ENCODE measurements at regions not wholly inside any gene's neighbourhood (a gene's known extent, or its start where the extent isn't known, plus 50 kb on each side); places are given as distances from the start of the nearest gene placed in this dataset.
"Not testable (repeated sequence)": the region's sequence is repeated elsewhere in the genome, so short reads cannot be mapped to it uniquely, and the experiment has no call there.

GRCh38 chr10:108956149-108956548, 967.2 kb downstream of the XPNPEP1 start:
- no peaks in the 10 kb centered on the region for H3K36me3 ChIP-seq (ENCODE audit: low read length)
- no peaks in the 10 kb centered on the region for H4K20me1 ChIP-seq (ENCODE audit: low read depth, low read length)
- H3K4me2 ChIP-seq (ENCODE audit: low read depth, low read length, poor library complexity, severe bottlenecking) = no peak overlapping the region
- H3K27ac ChIP-seq (ENCODE audit: low read depth, low read length) = no peak overlapping the region
- no peak overlapping the region for H2AFZ ChIP-seq (ENCODE audit: low read depth, low read length, severe bottlenecking)
- no peak overlapping the region for H3K4me3 ChIP-seq (ENCODE audit: insufficient read depth, low read length, poor library complexity, severe bottlenecking)
- no peaks in the 10 kb centered on the region for H3K27me3 ChIP-seq (ENCODE audit: low read length)
- no peaks in the 10 kb centered on the region for H3K9me3 ChIP-seq (ENCODE audit: insufficient read depth, low read length)
- no peaks in the 10 kb centered on the region for H3K79me2 ChIP-seq (ENCODE audit: insufficient read depth, low read length)
- H3F3A ChIP-seq (ENCODE audit: insufficient read depth) = no peaks in the 10 kb centered on the region
- no peak overlapping the region for H3K9ac ChIP-seq (ENCODE audit: low read length)
- H3K9me2 ChIP-seq (replicated peaks; ENCODE audit: insufficient read depth, low read length) = no peaks in the 10 kb centered on the region
- TF ChIP-seq CTCF (IDR thresholded peaks at IDR 0.05; ENCODE audit: insufficient read depth, low read length, poor library complexity, severe bottlenecking) (no peak), EZH2phosphoT487 (conservative IDR thresholded peaks at IDR 0.05; ENCODE audit: low read length) (no peak)

GRCh38 chr10:108920029-108920428, 1003.3 kb downstream of the XPNPEP1 start:
- not testable (repeated sequence) for H3K27ac ChIP-seq (ENCODE audit: low read depth, low read length); H3K9me3 ChIP-seq (ENCODE audit: insufficient read depth, low read length); H3K9me2 ChIP-seq (replicated peaks; ENCODE audit: insufficient read depth, low read length); H3K9ac ChIP-seq (ENCODE audit: low read length); H3F3A ChIP-seq (ENCODE audit: insufficient read depth); H2AFZ ChIP-seq (ENCODE audit: low read depth, low read length, severe bottlenecking); H3K4me3 ChIP-seq (ENCODE audit: insufficient read depth, low read length, poor library complexity, severe bottlenecking); H3K36me3 ChIP-seq (ENCODE audit: low read length); H3K27me3 ChIP-seq (ENCODE audit: low read length); H3K4me2 ChIP-seq (ENCODE audit: low read depth, low read length, poor library complexity, severe bottlenecking); H3K79me2 ChIP-seq (ENCODE audit: insufficient read depth, low read length); H4K20me1 ChIP-seq (ENCODE audit: low read depth, low read length)

- no peak for TF ChIP-seq EZH2phosphoT487 (conservative IDR thresholded peaks at IDR 0.05; ENCODE audit: low read length)
- no peak for TF ChIP-seq CTCF (IDR thresholded peaks at IDR 0.05; ENCODE audit: insufficient read depth, low read length, poor library complexity, severe bottlenecking)
- Histone ChIP-seq H2AFZ (ENCODE audit: low read depth, low read length, severe bottlenecking) (no peak overlapping the region), H3K79me2 (ENCODE audit: insufficient read depth, low read length) (no peaks in the 10 kb centered on the region), H3K27ac (ENCODE audit: low read depth, low read length) (no peak overlapping the region), H3K36me3 (ENCODE audit: low read length) (no peaks in the 10 kb centered on the region), H3K4me3 (ENCODE audit: insufficient read depth, low read length, poor library complexity, severe bottlenecking) (no peak overlapping the region), H3K9ac (ENCODE audit: low read length) (no peak overlapping the region), H3K9me3 (ENCODE audit: insufficient read depth, low read length) (no peaks in the 10 kb centered on the region), H3K4me2 (ENCODE audit: low read depth, low read length, poor library complexity, severe bottlenecking) (no peak overlapping the region), H3F3A (ENCODE audit: insufficient read depth) (no peaks in the 10 kb centered on the region), H3K9me2 (replicated peaks; ENCODE audit: insufficient read depth, low read length) (no peaks in the 10 kb centered on the region), H3K27me3 (ENCODE audit: low read length) (no peaks in the 10 kb centered on the region), H4K20me1 (ENCODE audit: low read depth, low read length) (no peaks in the 10 kb centered on the region)
Measured at GRCh38 chr10:108913300-108913699, 1010.0 kb downstream of the XPNPEP1 start.

- H3K9ac ChIP-seq (ENCODE audit: low read length) = no peak overlapping the region
- H3K79me2 ChIP-seq (ENCODE audit: insufficient read depth, low read length) = no peaks in the 10 kb centered on the region
- H3K4me3 ChIP-seq (ENCODE audit: insufficient read depth, low read length, poor library complexity, severe bottlenecking) = no peak overlapping the region
- H3F3A ChIP-seq (ENCODE audit: insufficient read depth) = no peaks in the 10 kb centered on the region
- H3K27me3 ChIP-seq (ENCODE audit: low read length) = no peaks in the 10 kb centered on the region
- H3K9me2 ChIP-seq (replicated peaks; ENCODE audit: insufficient read depth, low read length) = no peaks in the 10 kb centered on the region
- TF ChIP-seq CTCF (IDR thresholded peaks at IDR 0.05; ENCODE audit: insufficient read depth, low read length, poor library complexity, severe bottlenecking) = no peak
- H3K27ac ChIP-seq (ENCODE audit: low read depth, low read length) = no peak overlapping the region
- no peaks in the 10 kb centered on the region for H3K9me3 ChIP-seq (ENCODE audit: insufficient read depth, low read length)
- no peaks in the 10 kb centered on the region for H3K36me3 ChIP-seq (ENCODE audit: low read length)
- no peak overlapping the region for H3K4me2 ChIP-seq (ENCODE audit: low read depth, low read length, poor library complexity, severe bottlenecking)
- H4K20me1 ChIP-seq (ENCODE audit: low read depth, low read length) = no peaks in the 10 kb centered on the region
- no peak overlapping the region for H2AFZ ChIP-seq (ENCODE audit: low read depth, low read length, severe bottlenecking)
Measured at GRCh38 chr10:108911814-108912541, 1011.3 kb downstream of the XPNPEP1 start.
